ENCODE measurements at regions not wholly inside any gene's neighbourhood (a gene's known extent, or its start where the extent isn't known, plus 50 kb on each side); places are given as distances from the start of the nearest gene placed in this dataset.

- Histone ChIP-seq H3K9me3 (ENCODE audit: control insufficient read depth in 4 of 4, low read length in 3 of 4) (no peaks in the 10 kb centered on the region), H3K27ac (ENCODE audit: low read depth in 1 of 2, low read length in 2 of 2) (no peak overlapping the region), H3K9ac (ENCODE audit: low read depth in 1 of 2, low read length in 2 of 2) (no peak overlapping the region), H3K4me1 (ENCODE audit: control insufficient read depth in 4 of 4, insufficient read depth in 4 of 4, low read length in 3 of 4) (no peaks in the 10 kb centered on the region), H3K4me3 (ENCODE audit: low read depth in 1 of 3, low read length in 3 of 3) (no peak overlapping the region), H3K36me3 (ENCODE audit: control insufficient read depth in 4 of 4, insufficient read depth in 3 of 4, low read depth in 1 of 4, low read length in 3 of 4) (no peaks in the 10 kb centered on the region), H3K27me3 (ENCODE audit: control insufficient read depth in 4 of 4, insufficient read depth in 4 of 4, low read length in 3 of 4) (peaks cover 0 to 7% (median 0%) of the 10 kb centered on the region in 4 donors)
- DNase-seq (ENCODE audit: low spot score): no peak
- WGBS: 85% methylated on average over 4 of the region's 4 CpGs
- no peak for TF ChIP-seq HNF4G (IDR thresholded peaks at IDR 0.05)
- TF ChIP-seq REST (IDR thresholded peaks at IDR 0.05): no peak
- TF ChIP-seq, protein P1, sequence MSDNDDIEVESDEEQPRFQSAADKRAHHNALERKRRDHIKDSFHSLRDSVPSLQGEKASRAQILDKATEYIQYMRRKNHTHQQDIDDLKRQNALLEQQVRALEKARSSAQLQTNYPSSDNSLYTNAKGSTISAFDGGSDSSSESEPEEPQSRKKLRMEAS (IDR thresholded peaks at IDR 0.05): no peak
- no peak for TF ChIP-seq RAD21 (IDR thresholded peaks at IDR 0.05)
- TF ChIP-seq FOXA2 (IDR thresholded peaks at IDR 0.05): no peak
- TF ChIP-seq RXRA (IDR thresholded peaks at IDR 0.05): no peak
- TF ChIP-seq, protein P2, sequence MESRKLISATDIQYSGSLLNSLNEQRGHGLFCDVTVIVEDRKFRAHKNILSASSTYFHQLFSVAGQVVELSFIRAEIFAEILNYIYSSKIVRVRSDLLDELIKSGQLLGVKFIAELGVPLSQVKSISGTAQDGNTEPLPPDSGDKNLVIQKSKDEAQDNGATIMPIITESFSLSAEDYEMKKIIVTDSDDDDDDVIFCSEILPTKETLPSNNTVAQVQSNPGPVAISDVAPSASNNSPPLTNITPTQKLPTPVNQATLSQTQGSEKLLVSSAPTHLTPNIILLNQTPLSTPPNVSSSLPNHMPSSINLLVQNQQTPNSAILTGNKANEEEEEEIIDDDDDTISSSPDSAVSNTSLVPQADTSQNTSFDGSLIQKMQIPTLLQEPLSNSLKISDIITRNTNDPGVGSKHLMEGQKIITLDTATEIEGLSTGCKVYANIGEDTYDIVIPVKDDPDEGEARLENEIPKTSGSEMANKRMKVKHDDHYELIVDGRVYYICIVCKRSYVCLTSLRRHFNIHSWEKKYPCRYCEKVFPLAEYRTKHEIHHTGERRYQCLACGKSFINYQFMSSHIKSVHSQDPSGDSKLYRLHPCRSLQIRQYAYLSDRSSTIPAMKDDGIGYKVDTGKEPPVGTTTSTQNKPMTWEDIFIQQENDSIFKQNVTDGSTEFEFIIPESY (IDR thresholded peaks at IDR 0.05): no peak
- no peak for TF ChIP-seq GABPA (IDR thresholded peaks at IDR 0.05 in 1 of 2, conservative IDR thresholded peaks at IDR 0.05 in 1 of 2)
- TF ChIP-seq HNF4A (conservative IDR thresholded peaks at IDR 0.05): no peak
- no peak for TF ChIP-seq EGR1 (IDR thresholded peaks at IDR 0.05; ENCODE audit: low read depth in 2 of 2)
- TF ChIP-seq YY1 (IDR thresholded peaks at IDR 0.05): no peak
- no peak for TF ChIP-seq FOXA1 (IDR thresholded peaks at IDR 0.05)
- TF ChIP-seq, protein P3, sequence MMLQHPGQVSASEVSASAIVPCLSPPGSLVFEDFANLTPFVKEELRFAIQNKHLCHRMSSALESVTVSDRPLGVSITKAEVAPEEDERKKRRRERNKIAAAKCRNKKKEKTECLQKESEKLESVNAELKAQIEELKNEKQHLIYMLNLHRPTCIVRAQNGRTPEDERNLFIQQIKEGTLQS (IDR thresholded peaks at IDR 0.05): no peak
- TF ChIP-seq, protein P4, sequence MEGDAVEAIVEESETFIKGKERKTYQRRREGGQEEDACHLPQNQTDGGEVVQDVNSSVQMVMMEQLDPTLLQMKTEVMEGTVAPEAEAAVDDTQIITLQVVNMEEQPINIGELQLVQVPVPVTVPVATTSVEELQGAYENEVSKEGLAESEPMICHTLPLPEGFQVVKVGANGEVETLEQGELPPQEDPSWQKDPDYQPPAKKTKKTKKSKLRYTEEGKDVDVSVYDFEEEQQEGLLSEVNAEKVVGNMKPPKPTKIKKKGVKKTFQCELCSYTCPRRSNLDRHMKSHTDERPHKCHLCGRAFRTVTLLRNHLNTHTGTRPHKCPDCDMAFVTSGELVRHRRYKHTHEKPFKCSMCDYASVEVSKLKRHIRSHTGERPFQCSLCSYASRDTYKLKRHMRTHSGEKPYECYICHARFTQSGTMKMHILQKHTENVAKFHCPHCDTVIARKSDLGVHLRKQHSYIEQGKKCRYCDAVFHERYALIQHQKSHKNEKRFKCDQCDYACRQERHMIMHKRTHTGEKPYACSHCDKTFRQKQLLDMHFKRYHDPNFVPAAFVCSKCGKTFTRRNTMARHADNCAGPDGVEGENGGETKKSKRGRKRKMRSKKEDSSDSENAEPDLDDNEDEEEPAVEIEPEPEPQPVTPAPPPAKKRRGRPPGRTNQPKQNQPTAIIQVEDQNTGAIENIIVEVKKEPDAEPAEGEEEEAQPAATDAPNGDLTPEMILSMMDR (IDR thresholded peaks at IDR 0.05; ENCODE audit: low read depth, low read length, missing input control): no peak
- TF ChIP-seq TAF1 (conservative IDR thresholded peaks at IDR 0.05): no peak
- no peak for TF ChIP-seq JUND (IDR thresholded peaks at IDR 0.05)
- TF ChIP-seq NR2F2 (IDR thresholded peaks at IDR 0.05): no peak
- no peak for TF ChIP-seq SP1 (IDR thresholded peaks at IDR 0.05)
These were observed 676.7 kb upstream of the SOX9 start for GRCh38 chr17:71444078-71444477.

All from liver (tissue), 8 donors.